CD4-positive, alpha-beta T cell treated with Interleukin-15 for 1 hour (primary cell): ENCODE measurements at regions not wholly inside any gene's neighbourhood (a gene's known extent, or its start where the extent isn't known, plus 50 kb on each side); places are given as distances from the start of the nearest gene placed in this dataset.

Experiments
- DNase-seq: peaks from one replicate; pipeline ENCODE4 v3.0.0-alpha.2; 2020

GRCh38 chr10:113259576-113260226 is 293.2 kb upstream of the HABP2 start:
- DNase-seq = no peak

- DNase-seq = no peak
Observed at GRCh38 chr10:113261161-113261560, 291.7 kb upstream of the HABP2 start.

- DNase-seq = no peak
Observed at GRCh38 chr10:113261611-113262091, 291.2 kb upstream of the HABP2 start.

GRCh38 chr10:113263056-113263455 is 289.8 kb upstream of the HABP2 start:
- DNase-seq = no peak

GRCh38 chr10:113264333-113265131 is 288.3 kb upstream of the HABP2 start:
- no peak for DNase-seq

GRCh38 chr10:113266147-113266546 is 286.7 kb upstream of the HABP2 start:
- DNase-seq = no peak

- no peak for DNase-seq
Observed at GRCh38 chr10:113267619-113268562, 285.0 kb upstream of the HABP2 start.

- DNase-seq = no peak
Observed at GRCh38 chr10:113269333-113269732, 283.5 kb upstream of the HABP2 start.

- DNase-seq = no peak
Observed at GRCh38 chr10:113272511-113272910, 280.3 kb upstream of the HABP2 start.

- peak; percentile 20 for DNase-seq
Observed at GRCh38 chr10:113273181-113274163, 279.4 kb upstream of the HABP2 start.

GRCh38 chr10:113274176-113274829 is 278.6 kb upstream of the HABP2 start:
- DNase-seq = no peak

GRCh38 chr10:113278221-113278620 is 274.6 kb upstream of the HABP2 start:
- no peak for DNase-seq

GRCh38 chr10:113278664-113279063 is 274.2 kb upstream of the HABP2 start:
- DNase-seq = no peak

GRCh38 chr10:113279262-113279661 is 273.6 kb upstream of the HABP2 start:
- DNase-seq = no peak

GRCh38 chr10:113282564-113282963 is 270.3 kb upstream of the HABP2 start:
- DNase-seq = no peak

- no peak for DNase-seq
Observed at GRCh38 chr10:113283189-113283588, 269.7 kb upstream of the HABP2 start.

- no peak for DNase-seq
Observed at GRCh38 chr10:113284635-113285034, 268.2 kb upstream of the HABP2 start.

GRCh38 chr10:113285305-113285704 is 267.5 kb upstream of the HABP2 start:
- DNase-seq = no peak

GRCh38 chr10:113287592-113287991 is 265.3 kb upstream of the HABP2 start:
- DNase-seq = no peak

- DNase-seq = no peak
Observed at GRCh38 chr10:113290137-113290536, 262.7 kb upstream of the HABP2 start.

- DNase-seq = no peak
Observed at GRCh38 chr10:113291413-113291812, 261.4 kb upstream of the HABP2 start.
